Nephron (organoid): ENCODE measurements at regions not wholly inside any gene's neighbourhood (a gene's known extent, or its start where the extent isn't known, plus 50 kb on each side); places are given as distances from the start of the nearest gene placed in this dataset.

ENCODE experiments used
- H3K27ac Mint-ChIP-seq, 3 experiments: 2 replicates each; pipeline ENCODE4 v1.8.0; 2020; ENCODE audit warnings: mixed read lengths in 3 of 3, mild to moderate bottlenecking in 2 of 3, moderate library complexity in 1 of 3
- H3K27me3 Mint-ChIP-seq: 2 replicates; pipeline ENCODE4 v1.8.0; 2021; ENCODE audit warnings: low read depth, mild to moderate bottlenecking, moderate library complexity, mixed read lengths
- H3K36me3 Mint-ChIP-seq: 2 replicates; pipeline ENCODE4 v1.8.0; 2020; ENCODE audit warnings: low read depth, mixed read lengths
- H3K4me1 Mint-ChIP-seq: 2 replicates; pipeline ENCODE4 v1.8.0; 2020; ENCODE audit warnings: mixed read lengths
- H3K4me3 Mint-ChIP-seq, 3 experiments: 2 replicates each; pipeline ENCODE4 v1.8.0; 2020; ENCODE audit warnings: mild to moderate bottlenecking in 3 of 3, mixed read lengths in 3 of 3, moderate library complexity in 2 of 3
- H3K9me3 Mint-ChIP-seq: 2 replicates; pipeline ENCODE4 v1.8.0; 2020; ENCODE audit warnings: mixed read lengths
- CTCF ChIP-seq, 3 experiments: fragments of 200-600 bp; sonication (generic); IDR thresholded peaks; one replicate each; pipeline ENCODE4 v1.5.0; 2021; ENCODE audit warnings: antibody characterized with exemption in 3 of 3; ENCODE audit not compliant: unreplicated experiment in 3 of 3

GRCh38 chr1:234538062-234538731 lies 59.2 kb upstream of the TARBP1 start:
- Mint-ChIP-seq H3K4me3 (no peak overlapping the region), H3K9me3 (no peaks in the 10 kb centered on the region)

GRCh38 chr1:234537236-234537635 lies 58.3 kb upstream of the TARBP1 start:
- Mint-ChIP-seq H3K9me3 (no peaks in the 10 kb centered on the region), H3K4me3 (peak overlapping the region in 1 of 3 experiments; percentile 16), H3K27ac (peak overlapping the region; percentile 95 to 100 (median 99)), H3K4me1 (peaks cover 94% of the 10 kb centered on the region), H3K27me3 (no peaks in the 10 kb centered on the region), H3K36me3 (no peaks in the 10 kb centered on the region)
- TF ChIP-seq CTCF (IDR thresholded peaks at IDR 0.05; ENCODE audit: unreplicated experiment in 3 of 3), result no peak

More at GRCh38 chr1:234538062-234538731, 59.2 kb upstream of the TARBP1 start:
- Mint-ChIP-seq H3K36me3 (no peaks in the 10 kb centered on the region), H3K27me3 (no peaks in the 10 kb centered on the region), H3K4me1 (peaks cover 94% of the 10 kb centered on the region), H3K27ac (peak overlapping the region; percentile 95 to 100 (median 99))
- TF ChIP-seq CTCF (IDR thresholded peaks at IDR 0.05; ENCODE audit: unreplicated experiment in 3 of 3), result no peak

- Mint-ChIP-seq H3K27ac (peak overlapping the region; percentile 95 to 100 (median 99)), H3K36me3 (no peaks in the 10 kb centered on the region), H3K27me3 (no peaks in the 10 kb centered on the region), H3K4me3 (peak overlapping the region in 1 of 3 experiments; percentile 16), H3K9me3 (no peaks in the 10 kb centered on the region), H3K4me1 (peaks cover 94% of the 10 kb centered on the region)
- TF ChIP-seq CTCF (IDR thresholded peaks at IDR 0.05; ENCODE audit: unreplicated experiment in 3 of 3), result no peak
Observed at GRCh38 chr1:234536741-234537140, 57.8 kb upstream of the TARBP1 start.

GRCh38 chr1:234535763-234536515 lies 57.0 kb upstream of the TARBP1 start:
- Mint-ChIP-seq H3K4me1 (peaks cover 98% of the 10 kb centered on the region), H3K36me3 (no peaks in the 10 kb centered on the region), H3K27ac (peak overlapping the region; percentile 95 to 100 (median 99)), H3K4me3 (peak overlapping the region; percentile 19 to 58 (median 52)), H3K27me3 (no peaks in the 10 kb centered on the region), H3K9me3 (no peaks in the 10 kb centered on the region)
- no peak for TF ChIP-seq CTCF (IDR thresholded peaks at IDR 0.05; ENCODE audit: unreplicated experiment in 3 of 3)

DNA sequence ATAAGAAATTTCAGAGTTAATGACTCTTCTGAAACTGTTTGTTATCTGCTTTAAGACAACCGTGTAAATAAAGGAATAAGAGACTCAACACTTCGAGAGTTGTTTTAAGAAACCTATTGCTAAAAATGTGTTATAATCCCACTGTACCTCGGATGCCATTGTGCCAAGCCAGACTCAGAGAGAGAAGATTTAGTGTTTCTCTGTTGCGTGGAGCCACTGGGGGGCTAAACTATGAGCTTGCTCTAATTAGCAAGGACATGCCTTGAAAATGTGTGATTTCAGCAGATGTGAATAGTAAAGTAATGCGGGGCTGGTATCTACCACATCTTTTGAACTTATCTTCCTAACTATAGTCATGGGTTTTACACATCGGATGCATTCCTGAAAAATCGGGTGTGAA lies 56.2 kb upstream of the TARBP1 start:
- peak overlapping the region; percentile 95 to 100 (median 99) for H3K27ac Mint-ChIP-seq
- H3K36me3 Mint-ChIP-seq, result no peaks in the 10 kb centered on the region
- no peak for TF ChIP-seq CTCF (IDR thresholded peaks at IDR 0.05; ENCODE audit: unreplicated experiment in 3 of 3)
- no peaks in the 10 kb centered on the region for H3K9me3 Mint-ChIP-seq
- H3K4me3 Mint-ChIP-seq, result peak overlapping the region; percentile 52 to 65 (median 58)
- H3K27me3 Mint-ChIP-seq, result no peaks in the 10 kb centered on the region
- peaks cover 98% of the 10 kb centered on the region for H3K4me1 Mint-ChIP-seq
